ENCODE measurements at regions not wholly inside any gene's neighbourhood (a gene's known extent, or its start where the extent isn't known, plus 50 kb on each side); places are given as distances from the start of the nearest gene placed in this dataset.

GRCh38 chr3:182248349-182248880, 536.7 kb downstream of the SOX2 start:
- Histone ChIP-seq H3K9me3 (ENCODE audit: control insufficient read depth, insufficient read depth, low read length) (no peaks in the 10 kb centered on the region), H3K36me3 (ENCODE audit: control insufficient read depth, insufficient read depth, low read length) (no peaks in the 10 kb centered on the region), H3K4me3 (ENCODE audit: low read length) (no peak overlapping the region), H3K27me3 (ENCODE audit: control insufficient read depth, insufficient read depth, low read length) (no peaks in the 10 kb centered on the region), H3K27ac (ENCODE audit: low read length) (no peak overlapping the region), H3K4me1 (ENCODE audit: control insufficient read depth, insufficient read depth, low read length) (no peaks in the 10 kb centered on the region)
- H3K9me3 Mint-ChIP-seq = peaks cover 6 to 10% of the 10 kb centered on the region in 2 donors
- TF ChIP-seq, protein P1, sequence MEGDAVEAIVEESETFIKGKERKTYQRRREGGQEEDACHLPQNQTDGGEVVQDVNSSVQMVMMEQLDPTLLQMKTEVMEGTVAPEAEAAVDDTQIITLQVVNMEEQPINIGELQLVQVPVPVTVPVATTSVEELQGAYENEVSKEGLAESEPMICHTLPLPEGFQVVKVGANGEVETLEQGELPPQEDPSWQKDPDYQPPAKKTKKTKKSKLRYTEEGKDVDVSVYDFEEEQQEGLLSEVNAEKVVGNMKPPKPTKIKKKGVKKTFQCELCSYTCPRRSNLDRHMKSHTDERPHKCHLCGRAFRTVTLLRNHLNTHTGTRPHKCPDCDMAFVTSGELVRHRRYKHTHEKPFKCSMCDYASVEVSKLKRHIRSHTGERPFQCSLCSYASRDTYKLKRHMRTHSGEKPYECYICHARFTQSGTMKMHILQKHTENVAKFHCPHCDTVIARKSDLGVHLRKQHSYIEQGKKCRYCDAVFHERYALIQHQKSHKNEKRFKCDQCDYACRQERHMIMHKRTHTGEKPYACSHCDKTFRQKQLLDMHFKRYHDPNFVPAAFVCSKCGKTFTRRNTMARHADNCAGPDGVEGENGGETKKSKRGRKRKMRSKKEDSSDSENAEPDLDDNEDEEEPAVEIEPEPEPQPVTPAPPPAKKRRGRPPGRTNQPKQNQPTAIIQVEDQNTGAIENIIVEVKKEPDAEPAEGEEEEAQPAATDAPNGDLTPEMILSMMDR (IDR thresholded peaks at IDR 0.05) = no peak
- no peaks in the 10 kb centered on the region for H3K36me3 Mint-ChIP-seq
- no peaks in the 10 kb centered on the region for H3K27me3 Mint-ChIP-seq (ENCODE audit: low read depth in 2 of 2)
- no peak overlapping the region for H3K4me3 Mint-ChIP-seq
- no peak overlapping the region for H3K27ac Mint-ChIP-seq
- no peak for ATAC-seq
- intact Hi-C loops (cut with micrococcal nuclease) = no loop called here
- no peaks in the 10 kb centered on the region for H3K4me1 Mint-ChIP-seq
- 87% methylated on average over 4 of the region's 5 CpGs for WGBS (ENCODE audit: insufficient coverage)
- DNase-seq = no peak

DNA sequence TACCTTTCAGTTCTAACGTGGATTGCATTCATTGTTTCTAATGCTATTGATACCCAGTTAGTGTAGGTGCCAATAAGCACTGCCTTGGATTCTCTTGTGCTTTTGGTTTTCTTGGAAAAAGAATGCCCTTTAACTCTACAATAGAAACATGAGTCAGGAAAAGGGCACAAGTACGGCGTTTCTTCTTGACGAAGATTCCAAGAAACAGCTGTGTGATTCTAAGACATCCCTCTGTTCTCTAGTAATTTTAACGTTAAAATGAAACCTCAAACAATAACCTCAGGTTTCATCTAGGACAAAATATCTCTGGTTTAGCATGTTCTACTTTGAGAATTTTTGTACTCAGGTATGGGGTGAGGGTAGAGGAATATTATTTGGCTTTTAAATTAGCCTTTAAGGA, 540.5 kb upstream of the ATP11B start:
- 63% methylated on average over 5 of the region's 5 CpGs for WGBS (ENCODE audit: insufficient coverage)
- no peak overlapping the region for H3K4me3 ChIP-seq (ENCODE audit: low read length)
- H3K27ac ChIP-seq (ENCODE audit: low read length) = no peak overlapping the region
- H3K4me3 Mint-ChIP-seq = no peak overlapping the region
- no peaks in the 10 kb centered on the region for H3K27me3 ChIP-seq (ENCODE audit: control insufficient read depth, insufficient read depth, low read length)
- intact Hi-C loops (cut with micrococcal nuclease) = no loop called here
- TF ChIP-seq, protein P1 (IDR thresholded peaks at IDR 0.05) = no peak
- H3K27ac Mint-ChIP-seq = no peak overlapping the region
- H3K4me1 Mint-ChIP-seq = no peaks in the 10 kb centered on the region
- H3K4me1 ChIP-seq (ENCODE audit: control insufficient read depth, insufficient read depth, low read length) = no peaks in the 10 kb centered on the region
- no peaks in the 10 kb centered on the region for H3K36me3 ChIP-seq (ENCODE audit: control insufficient read depth, insufficient read depth, low read length)
- ATAC-seq (no peak), DNase-seq (no peak)
- no peaks in the 10 kb centered on the region for H3K27me3 Mint-ChIP-seq (ENCODE audit: low read depth in 2 of 2)
- H3K9me3 ChIP-seq (ENCODE audit: control insufficient read depth, insufficient read depth, low read length) = no peaks in the 10 kb centered on the region
- H3K36me3 Mint-ChIP-seq = no peaks in the 10 kb centered on the region
- peaks cover 3 to 5% of the 10 kb centered on the region in 2 donors for H3K9me3 Mint-ChIP-seq

- H3K27me3 ChIP-seq (ENCODE audit: control insufficient read depth, insufficient read depth, low read length) = no peaks in the 10 kb centered on the region
- WGBS (ENCODE audit: insufficient coverage) = 94% methylated on average over 2 of the region's 2 CpGs
- H3K4me3 ChIP-seq (ENCODE audit: low read length) = no peak overlapping the region
- no peaks in the 10 kb centered on the region for H3K36me3 ChIP-seq (ENCODE audit: control insufficient read depth, insufficient read depth, low read length)
- H3K9me3 ChIP-seq (ENCODE audit: control insufficient read depth, insufficient read depth, low read length) = no peaks in the 10 kb centered on the region
- no peak overlapping the region for H3K27ac ChIP-seq (ENCODE audit: low read length)
- H3K36me3 Mint-ChIP-seq = no peaks in the 10 kb centered on the region
- ATAC-seq = no peak
- peaks cover 3 to 4% of the 10 kb centered on the region in 2 donors for H3K9me3 Mint-ChIP-seq
- DNase-seq = no peak
- no peak overlapping the region for H3K4me3 Mint-ChIP-seq
- TF ChIP-seq, protein P1 (IDR thresholded peaks at IDR 0.05) = no peak
- intact Hi-C loops (cut with micrococcal nuclease) = no loop called here
- H3K27me3 Mint-ChIP-seq (ENCODE audit: low read depth in 2 of 2) = no peaks in the 10 kb centered on the region
- no peaks in the 10 kb centered on the region for H3K4me1 Mint-ChIP-seq
- H3K27ac Mint-ChIP-seq = no peak overlapping the region
- no peaks in the 10 kb centered on the region for H3K4me1 ChIP-seq (ENCODE audit: control insufficient read depth, insufficient read depth, low read length)
These were observed 538.1 kb upstream of the ATP11B start for GRCh38 chr3:182255158-182255557.

GRCh38 chr3:182257361-182257760, 535.9 kb upstream of the ATP11B start:
- Histone ChIP-seq H3K36me3 (ENCODE audit: control insufficient read depth, insufficient read depth, low read length) (no peaks in the 10 kb centered on the region), H3K27me3 (ENCODE audit: control insufficient read depth, insufficient read depth, low read length) (no peaks in the 10 kb centered on the region), H3K4me3 (ENCODE audit: low read length) (no peak overlapping the region), H3K4me1 (ENCODE audit: control insufficient read depth, insufficient read depth, low read length) (no peaks in the 10 kb centered on the region), H3K27ac (ENCODE audit: low read length) (no peak overlapping the region), H3K9me3 (ENCODE audit: control insufficient read depth, insufficient read depth, low read length) (no peaks in the 10 kb centered on the region)
- Mint-ChIP-seq H3K4me3 (no peak overlapping the region), H3K9me3 (peaks cover 3 to 4% of the 10 kb centered on the region in 2 donors), H3K27ac (no peak overlapping the region), H3K27me3 (ENCODE audit: low read depth in 2 of 2) (no peaks in the 10 kb centered on the region), H3K36me3 (no peaks in the 10 kb centered on the region), H3K4me1 (no peaks in the 10 kb centered on the region)
- intact Hi-C loops (cut with micrococcal nuclease) = no loop called here
- no peak for ATAC-seq
- no peak for DNase-seq
- 89% methylated on average over 4 of the region's 4 CpGs for WGBS (ENCODE audit: insufficient coverage)
- TF ChIP-seq, protein P1 (IDR thresholded peaks at IDR 0.05) = no peak
